Tibial nerve (tissue), 3 donors: ENCODE measurements at regions not wholly inside any gene's neighbourhood (a gene's known extent, or its start where the extent isn't known, plus 50 kb on each side); places are given as distances from the start of the nearest gene placed in this dataset.

Experiments used
- POLR2A ChIP-seq, 2 donors: fragments of 450-650 bp; IDR thresholded peaks; one replicate each; pipeline ENCODE4 v1.6.1; 2017; ENCODE audit warnings: antibody characterized with exemption in 2 of 2, mild to moderate bottlenecking in 2 of 2, moderate library complexity in 2 of 2
- TF ChIP-seq, protein P1 (sequence below), 5 experiments: fragments of 200-600 bp in 3 of 5; fragments of 450-650 bp in 2 of 5; sonication (generic) in 3 of 5; IDR thresholded peaks; one replicate each; pipeline ENCODE4 v1.5.1; 2016 to 2019; ENCODE audit warnings: antibody characterized with exemption in 5 of 5, mild to moderate bottlenecking in 3 of 5, moderate library complexity in 2 of 5

DNA sequence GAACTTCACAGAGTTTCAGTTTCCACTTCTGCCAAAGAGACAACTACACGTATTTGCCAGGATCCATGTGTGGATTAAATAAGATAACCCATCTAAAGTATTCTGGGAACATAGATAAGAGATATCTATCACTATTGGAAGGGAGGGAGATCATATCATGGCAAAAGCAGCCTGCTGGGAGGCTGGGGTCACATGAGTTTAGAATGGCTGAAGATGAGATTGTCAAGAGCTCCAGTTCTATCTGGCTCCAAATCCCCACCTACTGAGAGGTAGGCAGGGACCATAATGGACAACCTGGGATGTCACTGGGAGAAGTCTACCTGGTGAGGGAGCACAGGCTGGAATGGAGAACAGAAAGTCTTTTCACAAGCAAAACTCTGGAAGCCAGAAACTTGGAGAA lies 192.6 kb upstream of the ST6GAL2 start:
- no peak for TF ChIP-seq POLR2A (IDR thresholded peaks at IDR 0.05)
- TF ChIP-seq, protein P1, sequence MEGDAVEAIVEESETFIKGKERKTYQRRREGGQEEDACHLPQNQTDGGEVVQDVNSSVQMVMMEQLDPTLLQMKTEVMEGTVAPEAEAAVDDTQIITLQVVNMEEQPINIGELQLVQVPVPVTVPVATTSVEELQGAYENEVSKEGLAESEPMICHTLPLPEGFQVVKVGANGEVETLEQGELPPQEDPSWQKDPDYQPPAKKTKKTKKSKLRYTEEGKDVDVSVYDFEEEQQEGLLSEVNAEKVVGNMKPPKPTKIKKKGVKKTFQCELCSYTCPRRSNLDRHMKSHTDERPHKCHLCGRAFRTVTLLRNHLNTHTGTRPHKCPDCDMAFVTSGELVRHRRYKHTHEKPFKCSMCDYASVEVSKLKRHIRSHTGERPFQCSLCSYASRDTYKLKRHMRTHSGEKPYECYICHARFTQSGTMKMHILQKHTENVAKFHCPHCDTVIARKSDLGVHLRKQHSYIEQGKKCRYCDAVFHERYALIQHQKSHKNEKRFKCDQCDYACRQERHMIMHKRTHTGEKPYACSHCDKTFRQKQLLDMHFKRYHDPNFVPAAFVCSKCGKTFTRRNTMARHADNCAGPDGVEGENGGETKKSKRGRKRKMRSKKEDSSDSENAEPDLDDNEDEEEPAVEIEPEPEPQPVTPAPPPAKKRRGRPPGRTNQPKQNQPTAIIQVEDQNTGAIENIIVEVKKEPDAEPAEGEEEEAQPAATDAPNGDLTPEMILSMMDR (IDR thresholded peaks at IDR 0.05): no peak
